HG03103 (cell line): ENCODE measurements at regions not wholly inside any gene's neighbourhood (a gene's known extent, or its start where the extent isn't known, plus 50 kb on each side); places are given as distances from the start of the nearest gene placed in this dataset.

Source experiments
- ATAC-seq: cut with Tn5 transposase; IDR thresholded peaks from one replicate; pipeline ENCODE4 v1.9.1; 2021; ENCODE audit warnings: low read depth; ENCODE audit not compliant: unreplicated experiment

- no peak for ATAC-seq
Measured at GRCh38 chr6:23183846-23184245, 614.5 kb downstream of the HDGFL1 start.

DNA sequence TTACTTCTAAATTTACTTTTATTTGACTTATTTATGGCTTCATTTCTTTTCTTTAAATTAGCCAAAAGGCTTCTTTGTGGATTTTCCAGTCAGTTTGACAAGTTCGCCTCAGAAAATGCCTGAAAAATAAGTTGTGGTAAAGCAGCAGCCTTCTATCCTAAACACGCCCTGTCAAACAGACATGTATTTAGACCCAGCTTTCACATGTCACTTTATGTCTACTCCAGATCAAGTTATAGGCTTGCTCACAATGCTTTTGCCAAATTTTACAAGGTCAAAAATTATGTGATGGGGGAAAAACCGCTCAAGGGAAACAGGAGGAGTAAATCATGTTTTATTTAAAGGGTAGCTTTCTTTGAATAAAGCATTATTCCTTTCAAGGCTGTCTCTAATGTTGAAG is 615.0 kb downstream of the HDGFL1 start:
- no peak for ATAC-seq

- ATAC-seq: no peak
Measured at GRCh38 chr6:23195487-23195886, 626.1 kb downstream of the HDGFL1 start.

GRCh38 chr6:23199541-23199940 is 630.2 kb downstream of the HDGFL1 start:
- ATAC-seq: no peak

GRCh38 chr6:23200946-23201345 is 631.6 kb downstream of the HDGFL1 start:
- ATAC-seq: no peak

DNA sequence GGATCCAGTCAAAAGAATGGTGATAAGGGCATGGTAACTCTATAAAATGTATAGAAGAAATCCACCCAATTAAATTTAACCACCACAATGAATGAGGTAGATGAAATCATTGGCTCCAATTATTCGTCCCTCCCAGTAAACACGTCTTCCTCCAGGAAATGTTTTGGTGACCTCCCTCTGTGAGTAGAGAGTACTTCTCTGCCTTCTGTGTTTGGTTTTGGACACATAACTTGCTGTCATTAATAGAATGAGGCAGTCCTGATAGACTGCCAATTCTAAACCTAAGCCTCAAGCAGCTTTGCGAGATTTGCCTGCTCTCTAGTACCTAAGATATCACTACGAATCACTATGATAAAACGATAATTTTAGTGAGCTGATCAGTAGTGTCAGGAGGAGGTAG is 632.8 kb downstream of the HDGFL1 start:
- ATAC-seq: no peak

DNA sequence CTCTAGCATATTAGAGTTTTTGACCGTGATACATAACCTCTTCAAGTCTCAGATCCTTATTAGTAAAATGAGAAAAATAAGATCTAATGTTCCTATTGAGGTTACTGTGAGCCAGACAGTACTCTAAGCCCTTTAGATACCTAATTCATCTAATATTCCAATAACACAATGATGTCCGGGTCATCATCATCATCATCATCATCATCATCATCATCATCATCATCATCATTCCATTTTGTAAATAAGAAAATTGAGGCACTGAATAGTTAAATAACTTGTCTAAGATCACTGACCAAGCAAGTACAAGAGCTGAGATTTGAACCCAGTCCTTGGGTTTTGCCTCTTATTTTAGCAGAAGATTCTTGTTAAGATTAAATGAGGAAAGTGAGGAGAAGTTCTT is 643.0 kb downstream of the HDGFL1 start:
- ATAC-seq: no peak

DNA sequence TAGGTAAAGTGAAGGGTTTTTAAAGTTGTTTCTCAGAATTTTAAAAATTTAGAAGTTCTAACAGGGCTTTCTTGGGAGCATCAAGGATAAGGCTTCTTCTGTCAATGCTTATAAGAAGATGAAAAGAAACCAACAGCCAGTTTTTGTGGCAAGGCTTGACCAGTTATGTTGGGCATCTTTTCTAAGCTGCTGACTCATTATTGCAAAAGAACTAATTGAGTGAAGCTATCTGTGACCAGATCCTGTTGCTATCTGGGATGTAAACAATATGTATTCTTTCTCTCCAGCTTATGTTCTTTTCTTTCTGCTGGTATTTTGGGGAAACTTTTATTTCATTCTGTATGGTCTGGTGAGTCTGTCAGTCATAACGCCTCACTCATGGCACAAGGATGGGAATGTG is 643.8 kb downstream of the HDGFL1 start:
- no peak for ATAC-seq

DNA sequence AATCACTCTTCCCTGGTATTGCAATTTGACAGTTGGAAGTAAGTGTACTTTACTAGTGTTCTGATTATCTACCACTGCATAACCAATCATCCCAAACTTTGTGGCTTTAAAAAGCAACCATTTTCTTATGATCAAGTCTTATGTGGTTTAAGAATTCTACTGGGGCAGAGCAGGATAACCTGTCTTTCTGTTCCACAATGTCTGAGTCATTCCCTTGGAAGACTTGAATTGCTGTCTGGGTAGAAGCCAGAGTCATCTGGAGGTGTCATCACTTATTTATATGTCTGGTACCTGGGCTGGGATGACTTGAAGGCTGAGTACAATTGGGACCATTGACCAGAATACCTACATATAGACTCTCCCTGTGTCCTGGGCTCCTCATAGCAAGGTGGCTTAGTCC is 644.3 kb downstream of the HDGFL1 start:
- no peak for ATAC-seq

DNA sequence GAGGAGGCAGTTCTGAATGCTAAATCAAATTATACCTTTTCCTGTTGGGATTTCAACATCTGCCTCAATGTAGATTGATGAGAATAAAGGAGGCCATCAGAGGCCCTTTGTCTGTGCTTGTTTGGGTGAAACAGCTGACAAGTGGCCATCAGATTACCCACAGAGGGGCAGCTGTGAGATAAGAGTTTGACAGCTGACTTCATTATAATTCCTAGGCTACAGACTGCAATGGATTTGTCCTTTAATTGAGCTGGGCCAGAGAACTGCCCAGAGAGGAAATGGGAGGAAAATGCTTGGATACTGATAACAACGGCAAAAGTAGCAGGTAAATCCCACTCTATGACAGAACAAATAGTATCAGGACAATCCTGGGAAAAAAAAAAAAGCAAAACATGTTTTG is 649.4 kb downstream of the HDGFL1 start:
- no peak for ATAC-seq

DNA sequence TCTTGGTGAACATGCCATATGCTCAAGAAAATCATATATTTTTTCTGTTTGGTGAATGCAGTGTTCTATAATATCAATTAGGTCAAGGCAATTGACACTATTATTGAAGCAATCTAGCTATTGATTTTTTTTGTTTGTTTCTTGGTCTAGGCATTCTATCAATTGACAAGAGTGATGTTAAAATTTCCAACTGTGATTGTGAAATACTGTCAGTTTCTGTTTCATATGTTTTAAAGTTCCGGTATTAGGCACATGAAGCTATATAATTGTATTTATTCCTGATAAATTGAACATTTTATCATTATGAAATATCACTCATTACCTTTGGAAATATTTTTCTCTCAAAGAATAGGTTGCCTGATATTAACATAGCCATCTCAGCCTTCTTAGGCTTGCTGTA is 653.4 kb downstream of the HDGFL1 start:
- ATAC-seq: no peak

DNA sequence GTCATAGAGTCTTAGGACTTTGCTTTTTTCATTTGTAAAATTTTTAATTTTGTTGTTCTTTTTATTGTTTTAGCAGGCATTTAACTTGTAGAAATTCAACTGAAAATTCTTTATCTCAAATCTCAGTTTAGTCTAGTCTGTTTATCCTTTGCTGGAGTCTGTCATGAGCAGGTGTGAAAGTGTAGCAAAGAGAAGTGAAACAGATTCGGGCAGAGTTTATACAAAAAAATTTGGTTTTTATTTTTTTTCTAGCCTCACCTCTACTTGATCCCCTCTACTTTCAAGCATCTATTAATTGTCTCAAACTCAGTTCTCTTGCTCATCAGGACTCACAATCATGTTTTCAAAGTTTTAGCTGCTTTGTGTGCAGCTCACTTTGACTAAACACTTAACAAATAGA is 655.2 kb downstream of the HDGFL1 start:
- no peak for ATAC-seq

- ATAC-seq: no peak
Measured at GRCh38 chr6:23228439-23229024, 659.2 kb downstream of the HDGFL1 start.

DNA sequence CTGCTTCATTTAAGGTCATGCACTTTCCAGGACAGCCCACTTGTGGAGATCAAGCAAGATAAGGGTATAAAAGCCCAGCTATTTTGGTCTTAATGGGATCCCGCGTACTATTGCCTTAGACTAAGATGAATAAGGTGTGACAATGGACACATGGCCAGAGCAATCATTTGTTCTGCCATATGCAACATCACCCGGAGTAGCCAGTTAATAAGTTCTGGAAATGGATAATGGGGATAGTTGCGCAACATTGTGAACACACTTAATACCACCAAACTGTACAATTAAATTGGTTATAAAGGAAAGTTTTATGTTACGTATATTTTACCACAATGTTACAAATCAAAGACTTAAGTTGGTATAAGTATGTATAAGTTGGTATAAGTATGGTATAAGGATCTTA is 674.5 kb downstream of the HDGFL1 start:
- ATAC-seq: no peak

GRCh38 chr6:23244300-23244699 is 674.9 kb downstream of the HDGFL1 start:
- ATAC-seq: no peak

DNA sequence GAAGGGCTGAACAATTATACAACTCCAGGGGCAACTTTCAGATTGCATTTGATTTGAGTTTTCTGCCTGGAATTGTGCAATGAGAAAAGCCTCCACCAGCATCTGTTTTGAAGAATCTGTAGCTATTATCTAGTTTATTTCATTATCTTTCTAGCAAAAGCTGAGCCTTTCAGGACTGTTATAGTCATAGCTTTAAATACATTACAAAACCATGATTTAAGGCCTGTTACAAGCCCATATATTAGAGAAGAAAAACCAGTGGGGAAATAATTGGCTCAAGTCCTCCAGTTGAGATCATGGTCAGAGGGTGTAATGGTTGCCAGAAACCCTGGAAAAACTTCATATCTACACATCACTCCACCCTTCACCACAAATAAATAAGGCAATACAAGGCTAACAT is 676.2 kb downstream of the HDGFL1 start:
- no peak for ATAC-seq

- ATAC-seq: no peak
Measured at GRCh38 chr6:23246896-23247295, 677.5 kb downstream of the HDGFL1 start.

GRCh38 chr6:23250556-23250955 is 681.2 kb downstream of the HDGFL1 start:
- ATAC-seq: no peak

- ATAC-seq: no peak
Measured at GRCh38 chr6:23262864-23263263, 693.5 kb downstream of the HDGFL1 start.

DNA sequence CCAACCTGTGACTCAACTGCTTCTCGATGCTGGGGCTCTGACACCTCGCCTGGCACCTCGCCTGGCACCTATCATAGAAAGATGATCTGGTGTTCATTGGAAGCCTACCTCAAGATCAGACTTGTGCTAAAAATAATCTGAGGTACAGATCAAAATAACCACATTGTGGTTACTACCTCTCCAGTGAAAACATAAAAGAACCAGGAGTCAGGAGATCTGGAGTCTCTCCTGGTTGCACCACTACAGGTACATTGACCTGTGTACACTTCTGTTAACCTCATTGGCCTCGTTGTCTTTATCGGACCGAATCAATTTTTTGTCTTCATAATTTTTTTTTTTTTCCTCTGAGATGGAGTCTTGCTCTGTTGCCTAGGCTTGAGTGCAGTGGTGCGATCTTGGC is 695.9 kb downstream of the HDGFL1 start:
- no peak for ATAC-seq

DNA sequence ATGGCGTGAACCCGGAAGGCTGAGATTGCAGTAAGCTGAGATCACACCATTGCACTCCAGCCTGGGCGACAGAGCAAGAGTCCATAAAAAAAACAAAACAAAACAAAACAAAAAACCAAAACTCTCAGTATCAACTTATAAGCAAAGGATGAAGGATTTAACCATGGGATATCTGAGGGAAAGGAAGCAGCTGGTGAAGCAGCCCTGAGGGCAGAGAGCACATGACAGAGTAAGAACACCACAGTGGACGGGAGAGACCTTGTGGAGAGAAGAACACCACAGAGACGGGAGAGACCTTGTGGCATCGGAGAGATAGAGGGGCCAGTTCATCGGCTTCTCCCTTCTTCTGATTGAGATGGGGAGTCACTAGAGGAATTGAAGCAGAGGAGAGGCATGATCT is 697.2 kb downstream of the HDGFL1 start:
- no peak for ATAC-seq

GRCh38 chr6:23267651-23268050 is 698.3 kb downstream of the HDGFL1 start:
- no peak for ATAC-seq

DNA sequence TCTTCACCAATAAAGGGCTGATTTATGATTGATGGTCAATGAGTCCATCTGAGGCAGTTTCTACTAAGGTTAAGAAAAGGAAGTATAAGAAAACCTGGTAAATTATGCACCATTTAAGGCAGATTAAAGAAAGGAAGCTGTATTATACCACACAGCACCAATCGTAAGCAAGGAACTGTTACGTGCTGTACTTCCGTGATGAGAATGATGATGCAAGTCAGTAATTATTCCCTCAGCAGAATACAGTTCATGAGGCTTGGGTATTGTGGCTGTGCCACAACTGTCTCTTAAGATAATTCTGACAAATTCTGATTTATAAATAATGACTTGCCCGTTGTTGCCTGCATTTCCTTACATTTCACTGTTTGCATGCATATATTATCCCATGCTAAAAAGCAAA is 699.0 kb downstream of the HDGFL1 start:
- no peak for ATAC-seq
